H54 (cell line): ENCODE measurements at regions not wholly inside any gene's neighbourhood (a gene's known extent, or its start where the extent isn't known, plus 50 kb on each side); places are given as distances from the start of the nearest gene placed in this dataset.

ENCODE experiments used
- DNase-seq: peaks from one replicate; pipeline ENCODE4 v3.0.0; 2011; ENCODE audit warnings: low spot score, mixed read lengths; ENCODE audit not compliant: insufficient read length
- FAIRE-seq: peaks from 3 replicates; lab custom pipeline; 2011; peaks lifted over from hg19 to GRCh38; lab: Jason Lieb, UNC
- POLR2A ChIP-seq: IDR thresholded peaks from 2 replicates; pipeline ENCODE4 v1.6.1; 2011; ENCODE audit warnings: low read depth, mild to moderate bottlenecking, low read length

DNA sequence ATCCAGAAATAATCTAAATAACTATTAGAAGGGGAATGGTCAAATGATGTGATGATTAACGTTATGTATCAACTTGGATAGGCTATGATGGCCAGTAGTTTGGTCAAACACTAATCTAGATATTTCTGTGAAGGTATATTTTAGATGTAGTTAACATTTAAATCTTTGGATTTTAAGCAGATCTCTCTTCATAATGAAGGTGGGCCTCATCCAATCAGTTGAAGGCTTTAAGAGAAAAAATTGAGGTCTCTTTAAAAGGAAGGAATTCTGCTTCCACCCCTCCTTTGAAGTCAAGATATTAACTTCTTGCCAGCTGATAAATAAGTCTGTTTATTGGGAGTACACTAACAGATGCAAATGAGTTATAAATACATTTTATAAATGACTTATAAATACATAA, 760.0 kb upstream of the SLC35B3 start:
- no peak for TF ChIP-seq POLR2A
- no peak for DNase-seq
- FAIRE-seq, result no peak

DNA sequence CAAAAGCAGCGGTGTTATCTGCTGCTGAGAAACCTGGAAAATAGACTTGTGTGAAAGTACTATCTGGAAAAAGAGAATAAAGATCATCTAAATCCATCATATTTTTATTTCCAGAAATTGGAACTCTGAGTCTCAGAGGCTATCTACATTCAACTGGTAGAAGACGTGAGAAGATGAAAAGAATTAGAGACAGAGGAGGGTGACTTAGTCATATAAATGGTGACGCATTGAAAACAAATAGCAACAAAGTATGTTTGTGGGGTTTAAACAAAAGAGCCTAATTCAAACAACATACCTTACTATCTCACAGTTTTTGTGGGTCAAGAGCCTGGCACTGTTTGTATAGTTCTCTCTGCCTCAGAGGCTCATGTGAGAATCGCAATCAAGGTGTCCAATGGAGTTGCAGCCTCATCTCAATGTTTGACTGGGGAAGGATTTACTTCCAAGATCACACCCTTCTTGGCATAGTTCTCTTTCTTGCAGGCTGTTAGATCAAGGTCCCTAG, 757.1 kb upstream of the SLC35B3 start:
- TF ChIP-seq POLR2A, result no peak
- FAIRE-seq, result no peak
- no peak for DNase-seq

- no peak for FAIRE-seq
- DNase-seq, result no peak
- no peak for TF ChIP-seq POLR2A
These were observed 750.8 kb upstream of the SLC35B3 start for GRCh38 chr6:9186148-9186547.

DNA sequence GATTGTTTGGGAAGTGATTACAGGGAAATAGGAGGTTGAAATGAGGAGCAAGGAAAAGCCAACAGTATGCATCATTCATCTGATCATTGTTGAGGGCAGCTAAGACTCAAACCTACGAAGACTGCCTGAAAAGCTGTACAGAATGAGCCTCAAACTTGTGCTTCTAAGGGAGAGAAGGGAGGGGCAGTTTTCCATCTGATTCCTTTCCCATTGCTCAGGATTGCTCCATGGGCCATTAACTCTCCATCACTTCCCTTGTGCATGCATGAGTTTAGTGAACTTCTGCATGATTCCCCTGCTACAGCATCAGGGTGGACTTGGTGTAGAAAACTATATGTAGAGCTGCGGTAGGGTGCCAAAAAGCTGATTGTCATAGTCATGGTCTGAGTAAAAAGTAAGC, 742.7 kb upstream of the SLC35B3 start:
- TF ChIP-seq POLR2A, result no peak
- DNase-seq (no peak), FAIRE-seq (no peak)

DNA sequence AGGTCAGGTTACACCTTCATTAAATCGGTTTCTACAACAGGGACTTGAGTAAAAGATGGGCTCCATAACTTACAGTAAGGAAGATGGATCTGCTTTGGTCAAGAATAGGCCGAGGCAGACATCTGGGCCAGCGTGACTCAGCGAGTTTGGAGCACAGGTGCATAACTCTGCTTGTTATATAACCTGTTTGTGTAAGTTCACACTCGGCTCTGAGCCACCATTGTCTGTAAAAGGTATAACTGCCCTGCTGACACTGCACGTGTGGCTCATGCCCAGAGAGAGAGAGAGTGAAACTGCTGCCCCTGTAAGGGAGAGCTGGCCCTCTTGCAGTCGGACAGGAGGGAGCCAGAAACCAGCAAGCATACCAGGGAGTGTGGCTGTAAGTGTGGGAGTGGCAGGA, 737.9 kb upstream of the SLC35B3 start:
- no peak for FAIRE-seq
- TF ChIP-seq POLR2A, result no peak
- DNase-seq, result no peak

GRCh38 chr6:9172096-9172495, 736.8 kb upstream of the SLC35B3 start:
- no peak for TF ChIP-seq POLR2A
- FAIRE-seq, result no peak
- no peak for DNase-seq

DNA sequence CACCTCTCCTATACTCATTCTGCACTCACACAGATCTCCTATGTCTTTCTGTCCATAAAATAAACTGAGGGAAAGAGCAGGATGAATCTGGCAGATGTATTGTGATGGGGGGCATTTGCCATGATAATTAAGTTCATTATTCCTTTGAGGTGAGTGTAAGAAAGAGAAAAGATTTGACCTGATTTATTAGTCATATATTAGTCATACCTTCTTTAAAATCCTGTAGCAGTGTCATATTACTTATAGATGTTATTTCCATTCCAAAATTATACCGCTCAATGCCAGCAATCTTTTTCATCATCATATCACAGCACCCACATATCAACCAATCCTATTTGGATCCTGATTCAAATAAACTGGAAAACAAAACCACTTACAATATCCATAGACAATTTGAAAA, 733.3 kb upstream of the SLC35B3 start:
- TF ChIP-seq POLR2A, result no peak
- no peak for DNase-seq
- FAIRE-seq, result no peak

- no peak for TF ChIP-seq POLR2A
- no peak for DNase-seq
- FAIRE-seq, result no peak
These were observed 726.4 kb upstream of the SLC35B3 start for GRCh38 chr6:9161731-9162130.

DNA sequence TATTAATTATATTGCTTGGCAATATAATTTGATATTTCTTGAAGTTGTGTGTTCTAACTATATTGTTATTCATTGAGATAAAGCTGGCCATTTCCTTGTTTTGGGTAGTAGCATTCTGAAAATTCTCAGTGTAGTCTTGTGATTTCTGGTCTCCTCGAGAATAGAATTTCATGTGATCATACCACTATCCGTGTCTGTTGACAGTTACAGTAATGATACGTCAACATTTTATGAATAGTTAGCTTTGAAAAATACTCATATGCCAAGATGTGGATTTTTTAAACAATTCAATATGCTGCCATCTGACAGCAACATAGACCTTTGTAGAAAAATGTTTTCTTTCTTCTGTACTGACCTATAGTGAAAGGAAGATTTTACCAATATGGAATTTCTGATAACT, 723.7 kb upstream of the SLC35B3 start:
- FAIRE-seq (no peak), DNase-seq (no peak)
- no peak for TF ChIP-seq POLR2A

- FAIRE-seq (no peak), DNase-seq (no peak)
- TF ChIP-seq POLR2A, result no peak
These were observed 720.5 kb upstream of the SLC35B3 start for GRCh38 chr6:9155836-9156235.

GRCh38 chr6:9143140-9143539, 707.8 kb upstream of the SLC35B3 start:
- no peak for TF ChIP-seq POLR2A
- DNase-seq (no peak), FAIRE-seq (no peak)

DNA sequence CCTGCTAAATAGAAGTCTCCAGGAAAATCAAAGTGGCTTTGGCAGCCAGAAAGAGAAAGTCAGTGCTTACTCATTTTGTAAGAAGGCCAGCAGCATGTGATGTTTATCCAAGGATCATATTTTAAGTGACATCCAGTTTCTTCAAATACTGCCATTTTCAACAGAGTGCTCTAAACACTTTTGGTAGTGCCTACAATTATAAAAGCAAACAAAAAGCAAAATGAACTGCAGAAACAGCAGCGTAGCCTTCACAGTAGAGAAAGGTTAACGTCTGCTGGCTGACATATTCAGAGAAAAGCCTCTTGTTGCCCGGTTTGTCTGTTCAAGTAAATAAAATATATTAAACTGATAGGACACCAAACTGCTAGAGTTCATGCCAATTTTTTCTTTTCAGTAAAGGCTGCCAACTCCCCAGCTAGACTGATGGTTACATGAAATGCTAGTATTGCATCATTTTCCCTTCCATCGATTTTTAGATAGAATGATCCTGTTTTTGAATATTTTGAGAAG, 705.7 kb upstream of the SLC35B3 start:
- DNase-seq, result no peak
- peak; percentile 41 for FAIRE-seq

DNA sequence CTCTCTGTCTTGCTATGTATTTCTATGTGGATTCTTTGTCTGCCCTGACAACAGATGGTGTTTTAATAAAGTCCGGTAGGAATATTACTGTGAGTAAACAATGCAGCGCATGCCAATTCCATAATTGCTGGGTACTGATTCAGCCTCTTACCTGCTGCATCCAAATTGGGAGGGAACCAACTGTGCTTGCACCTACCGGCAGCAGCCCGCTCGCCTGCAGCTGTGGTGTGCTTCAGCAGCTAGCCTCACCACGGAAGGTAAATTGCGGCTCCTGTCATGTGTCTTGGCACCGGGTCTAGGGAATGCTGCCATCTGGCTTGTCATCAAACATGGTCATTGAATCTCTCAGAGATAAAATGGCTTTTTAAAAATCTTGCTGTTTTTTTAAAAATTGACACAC, 704.8 kb upstream of the SLC35B3 start:
- DNase-seq, result no peak
- TF ChIP-seq POLR2A, result no peak
- no peak for FAIRE-seq

More for the DNA sequence above, 705.7 kb upstream of the SLC35B3 start:
- no peak for TF ChIP-seq POLR2A

DNA sequence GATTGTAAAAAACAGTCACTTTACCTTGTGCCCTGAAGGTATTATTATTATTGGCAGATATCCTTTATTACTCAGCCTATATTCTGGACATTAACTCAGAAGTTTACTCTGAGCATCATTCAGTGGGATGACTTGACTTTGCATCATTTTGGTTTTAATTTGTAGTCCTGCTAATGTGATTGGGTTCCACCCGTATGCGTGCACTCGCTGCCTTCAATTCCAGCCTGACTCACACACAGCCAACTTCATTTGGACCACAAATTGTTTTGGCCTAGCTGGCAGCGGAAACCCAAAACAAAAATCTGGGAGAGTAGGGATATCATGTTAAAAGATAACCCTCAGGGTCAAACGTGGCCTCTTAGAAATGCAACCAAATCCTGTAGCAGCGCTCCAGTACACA, 704.4 kb upstream of the SLC35B3 start:
- no peak for DNase-seq
- TF ChIP-seq POLR2A, result no peak
- FAIRE-seq, result peak; percentile 83

DNA sequence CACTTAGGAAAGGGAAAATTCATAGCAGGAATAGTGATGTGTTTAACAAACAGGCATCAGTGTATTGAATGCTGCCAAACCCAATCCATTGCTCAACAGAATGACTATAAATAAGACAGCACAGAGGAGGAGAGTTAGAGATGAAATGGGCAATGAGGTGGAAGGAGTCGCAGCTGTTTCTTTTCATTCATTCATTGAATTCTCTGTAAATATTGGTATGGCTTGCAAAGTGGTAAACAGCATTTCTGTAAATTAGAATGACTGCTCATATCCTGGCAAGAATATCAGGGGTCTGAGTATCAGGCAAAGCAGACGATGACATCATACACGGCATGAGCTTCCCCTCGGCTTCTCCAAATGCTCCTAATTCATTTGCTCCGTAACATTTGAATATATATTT, 703.6 kb upstream of the SLC35B3 start:
- no peak for DNase-seq
- FAIRE-seq, result no peak
- TF ChIP-seq POLR2A, result no peak

DNA sequence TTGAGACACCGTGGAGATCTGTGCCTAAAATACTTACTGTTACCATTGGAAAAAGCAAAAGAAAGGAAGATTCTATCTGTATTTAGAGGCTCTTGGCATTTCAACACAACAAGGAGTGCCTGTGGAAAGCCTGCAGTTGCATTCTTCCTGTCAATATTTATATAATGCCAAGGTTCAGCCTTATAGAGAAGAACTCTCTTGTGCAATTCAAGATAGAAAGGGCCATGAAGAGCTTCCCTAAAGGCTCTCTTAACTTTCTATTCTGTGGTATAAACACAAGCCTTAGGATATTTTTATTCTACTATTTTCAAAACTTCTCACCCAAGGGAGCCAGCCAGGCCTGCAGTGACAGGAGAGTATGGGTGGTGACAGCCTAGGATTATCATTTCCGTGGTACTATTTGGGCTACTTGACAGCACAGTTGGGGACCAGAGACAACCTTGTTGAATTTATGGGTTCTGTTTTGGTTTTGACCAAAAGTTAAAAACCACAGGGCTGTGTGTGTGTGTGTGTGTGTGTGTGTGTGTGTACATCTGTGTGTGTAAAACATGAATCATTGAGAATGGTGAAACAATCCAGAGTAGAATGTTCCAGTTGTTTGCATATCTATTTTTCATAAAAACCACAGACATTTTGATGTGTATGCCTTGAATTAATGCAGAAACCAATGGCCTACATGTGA, 700.9 kb upstream of the SLC35B3 start:
- TF ChIP-seq POLR2A, result no peak
- DNase-seq (no peak), FAIRE-seq (no peak)
